B cell (primary cell): ENCODE measurements at regions not wholly inside any gene's neighbourhood (a gene's known extent, or its start where the extent isn't known, plus 50 kb on each side); places are given as distances from the start of the nearest gene placed in this dataset.

Experiments
- CTCF ChIP-seq: fragments of 200-600 bp; IDR thresholded peaks from one replicate; pipeline ENCODE4 v1.8.0; 2022; ENCODE audit warnings: antibody characterized with exemption, mild to moderate bottlenecking
- EZH2 ChIP-seq: IDR thresholded peaks from 2 replicates; pipeline ENCODE4 v1.6.1; 2012; ENCODE audit warnings: borderline replicate concordance, low read depth, mild to moderate bottlenecking, moderate library complexity, low read length; ENCODE audit not compliant: insufficient read depth, poor library complexity, severe bottlenecking

- TF ChIP-seq CTCF (no peak), EZH2 (no peak)
Observed at GRCh38 chr13:62407871-62408270, 992.2 kb upstream of the PCDH20 start.
